ENCODE measurements at regions not wholly inside any gene's neighbourhood (a gene's known extent, or its start where the extent isn't known, plus 50 kb on each side); places are given as distances from the start of the nearest gene placed in this dataset.
"Not testable (repeated sequence)": the region's sequence is repeated elsewhere in the genome, so short reads cannot be mapped to it uniquely, and the experiment has no call there.

- DNase-seq = no peak
These were observed 562.3 kb upstream of the COBL start for GRCh38 chr7:51878865-51879264.

GRCh38 chr7:51869452-51869851 is 552.8 kb upstream of the COBL start:
- no peak for DNase-seq

- DNase-seq = no peak
These were observed 550.5 kb upstream of the COBL start for GRCh38 chr7:51867117-51867516.

GRCh38 chr7:51860305-51860704 is 543.7 kb upstream of the COBL start:
- DNase-seq = no peak

GRCh38 chr7:51850126-51850525 is 533.5 kb upstream of the COBL start:
- no peak for DNase-seq

- no peak for DNase-seq
These were observed 531.0 kb upstream of the COBL start for GRCh38 chr7:51847461-51848134.

- not testable (repeated sequence) for DNase-seq
These were observed 522.5 kb upstream of the COBL start for GRCh38 chr7:51839130-51839529.

- no peak for DNase-seq
These were observed 511.0 kb upstream of the COBL start for GRCh38 chr7:51827631-51828030.

- DNase-seq = no peak
These were observed 507.4 kb upstream of the COBL start for GRCh38 chr7:51824050-51824449.

GRCh38 chr7:51823437-51823836 is 506.8 kb upstream of the COBL start:
- no peak for DNase-seq

- no peak for DNase-seq
These were observed 501.2 kb upstream of the COBL start for GRCh38 chr7:51817694-51818225.

GRCh38 chr7:51805783-51806431 is 489.3 kb upstream of the COBL start:
- DNase-seq = not testable (repeated sequence)

GRCh38 chr7:51802718-51803117 is 486.1 kb upstream of the COBL start:
- no peak for DNase-seq

- no peak for DNase-seq
These were observed 480.8 kb upstream of the COBL start for GRCh38 chr7:51797371-51797770.

- no peak for DNase-seq
These were observed 476.2 kb upstream of the COBL start for GRCh38 chr7:51792796-51793195.

- DNase-seq = no peak
These were observed 472.9 kb upstream of the COBL start for GRCh38 chr7:51789489-51789888.

- DNase-seq = no peak
These were observed 469.7 kb upstream of the COBL start for GRCh38 chr7:51786284-51786683.

- no peak for DNase-seq
These were observed 469.3 kb upstream of the COBL start for GRCh38 chr7:51785876-51786275.

GRCh38 chr7:51785171-51785570 is 468.6 kb upstream of the COBL start:
- DNase-seq = no peak

- no peak for DNase-seq
These were observed 466.6 kb upstream of the COBL start for GRCh38 chr7:51783241-51783640.

- no peak for DNase-seq
These were observed 461.5 kb upstream of the COBL start for GRCh38 chr7:51778121-51778520.

GRCh38 chr7:51774178-51774577 is 457.6 kb upstream of the COBL start:
- no peak for DNase-seq

- no peak for DNase-seq
These were observed 455.6 kb upstream of the COBL start for GRCh38 chr7:51772190-51772589.

GRCh38 chr7:51764976-51765375 is 448.4 kb upstream of the COBL start:
- DNase-seq = no peak

- DNase-seq = no peak
These were observed 443.4 kb upstream of the COBL start for GRCh38 chr7:51759985-51760384.

All from T-helper 2 cell (primary cell).